K562 (cell line): ENCODE measurements at regions not wholly inside any gene's neighbourhood (a gene's known extent, or its start where the extent isn't known, plus 50 kb on each side); places are given as distances from the start of the nearest gene placed in this dataset.

Experiments used
- CBFA2T2 ChIP-seq: fragments of 450-650 bp; conservative IDR thresholded peaks from 2 replicates; pipeline ENCODE4 v1.6.1; 2017; ENCODE audit warnings: mild to moderate bottlenecking
- CBFA2T3 ChIP-seq: fragments of 450-650 bp; IDR thresholded peaks from 2 replicates; pipeline ENCODE4 v1.6.1; 2017
- CHD4 ChIP-seq: fragments of 200-600 bp; sonication (generic); IDR thresholded peaks from 3 replicates; pipeline ENCODE4 v1.6.1; 2012; ENCODE audit warnings: low read depth, mild to moderate bottlenecking, mixed read lengths, low read length, inconsistent platforms; ENCODE audit not compliant: insufficient read depth, insufficient replicate concordance, poor library complexity, severe bottlenecking
- CREB1 ChIP-seq, 2 experiments: sonication (generic) in 1 of 2; formaldehyde crosslinking in 1 of 2; IDR thresholded peaks; 2 replicates each; pipeline versions ENCODE4 v1.6.1 to v1.8.0; 2012 to 2022; ENCODE audit warnings: inconsistent platforms in 1 of 2, mild to moderate bottlenecking in 1 of 2, missing genetic modification reagents in 1 of 2, moderate library complexity in 1 of 2
- DMBX1 ChIP-seq: fragments of 250-450 bp; sonication (Bioruptor Pico); IDR thresholded peaks from 2 replicates; pipeline ENCODE4 v1.8.0; 2022; ENCODE audit warnings: inconsistent platforms, mild to moderate bottlenecking, moderate library complexity, borderline replicate concordance
- EP400 ChIP-seq: fragments of 450-650 bp; IDR thresholded peaks from 2 replicates; pipeline ENCODE4 v1.6.1; 2017; ENCODE audit warnings: antibody characterized with exemption, mild to moderate bottlenecking, moderate library complexity
- FOXJ2 ChIP-seq: fragments of 200-800 bp; sonication (Bioruptor generic); IDR thresholded peaks from 2 replicates; pipeline ENCODE4 v1.6.1; 2016; ENCODE audit warnings: missing genetic modification characterization, missing compliant biosample characterization
- MNT ChIP-seq, 2 experiments: fragments of 450-650 bp; conservative IDR thresholded peaks; 2 replicates each; pipeline ENCODE4 v1.6.1; 2017; ENCODE audit warnings: mild to moderate bottlenecking in 2 of 2, moderate library complexity in 2 of 2
- NR2F6 ChIP-seq: fragments of 450-650 bp; formaldehyde crosslinking; IDR thresholded peaks from 2 replicates; pipeline ENCODE4 v1.4.0; 2020; ENCODE audit warnings: mild to moderate bottlenecking
- TBL1XR1 ChIP-seq, 2 experiments: IDR thresholded peaks; 2 replicates each; pipeline ENCODE4 v1.6.1; 2012; ENCODE audit warnings: improper control_type of control experiment in 2 of 2, low read length in 2 of 2, mild to moderate bottlenecking in 1 of 2
- TCF7 ChIP-seq: sonication (generic); IDR thresholded peaks from 2 replicates; pipeline ENCODE4 v1.6.1; 2016; ENCODE audit warnings: antibody characterized with exemption, borderline replicate concordance
- VEZF1 ChIP-seq: fragments of 200-800 bp; sonication (Bioruptor generic); IDR thresholded peaks from 2 replicates; pipeline ENCODE4 v1.6.1; 2017; ENCODE audit warnings: missing genetic modification characterization, missing compliant biosample characterization
- XRCC5 ChIP-seq: fragments of 200-400 bp; formaldehyde crosslinking; IDR thresholded peaks from 2 replicates; pipeline ENCODE4 v1.6.1; 2017; ENCODE audit warnings: low read depth, mild to moderate bottlenecking, low read length
- TF ChIP-seq, protein P1 (sequence below), 2 experiments: fragments of 450-650 bp; IDR thresholded peaks; 2 replicates each; pipeline ENCODE4 v1.6.1; 2016; ENCODE audit warnings: mild to moderate bottlenecking in 2 of 2, borderline replicate concordance in 1 of 2, low read depth in 1 of 2, moderate library complexity in 1 of 2

DNA sequence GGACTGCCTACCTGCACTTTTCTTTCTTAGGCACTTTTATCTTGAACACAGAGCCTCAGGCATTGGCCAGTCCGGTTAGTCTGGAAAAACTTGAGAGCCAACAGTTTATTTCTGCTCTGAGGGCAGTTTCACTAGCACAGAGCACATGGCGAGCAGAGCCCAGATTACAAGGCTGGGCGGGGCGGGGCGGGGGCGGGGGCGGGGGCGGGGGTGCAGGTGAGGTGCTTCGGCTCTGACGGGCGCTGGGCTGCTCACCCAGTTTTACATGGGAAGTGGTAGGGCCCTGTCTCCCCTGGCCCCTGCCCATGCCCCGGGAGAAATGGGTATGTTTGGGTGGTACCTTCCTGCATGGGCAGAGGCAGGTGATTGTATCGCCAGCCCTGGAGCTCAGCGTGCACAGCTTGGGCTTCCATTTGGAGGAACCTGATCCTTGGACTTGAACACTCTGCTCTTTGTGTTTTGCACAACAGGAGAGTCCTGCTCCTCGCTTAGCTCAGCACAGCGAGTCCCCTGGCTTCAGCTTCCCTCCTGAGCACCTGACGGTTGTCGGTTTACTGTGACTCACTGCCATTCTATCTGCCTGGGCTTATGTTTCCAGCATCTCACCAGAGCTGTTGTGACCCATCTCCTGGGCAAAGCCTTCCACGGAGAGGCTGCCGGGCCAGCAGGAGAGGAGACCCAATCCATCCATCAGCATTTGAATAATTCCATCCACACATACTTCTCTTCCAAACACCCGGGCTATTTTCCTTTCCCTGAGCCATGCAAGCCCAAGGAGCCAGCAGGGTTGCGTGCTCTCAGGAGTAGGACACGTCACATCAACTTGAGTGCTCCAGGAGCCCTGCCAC, 108.5 kb downstream of the ARF6 start (continued):
- TF ChIP-seq NR2F6 (CRISPR knock-in tag), result no peak
- no peak for TF ChIP-seq CREB1 (IDR thresholded peaks at IDR 0.05)
- TF ChIP-seq CREB1 (CRISPR knock-in tag; IDR thresholded peaks at IDR 0.05), result no peak
- TF ChIP-seq MNT (conservative IDR thresholded peaks at IDR 0.05), result peak in 1 of 2 experiments; percentile 50; a peak in 1 of 4 replicates
- TF ChIP-seq TCF7, result no peak
- TF ChIP-seq VEZF1 (CRISPR knock-in tag), result peak; percentile 80
- no peak for TF ChIP-seq DMBX1
- no peak for TF ChIP-seq CBFA2T2
- TF ChIP-seq EP400, result peak; percentile 33; the same call in 1 of the 2 replicates
- TF ChIP-seq, protein P1, sequence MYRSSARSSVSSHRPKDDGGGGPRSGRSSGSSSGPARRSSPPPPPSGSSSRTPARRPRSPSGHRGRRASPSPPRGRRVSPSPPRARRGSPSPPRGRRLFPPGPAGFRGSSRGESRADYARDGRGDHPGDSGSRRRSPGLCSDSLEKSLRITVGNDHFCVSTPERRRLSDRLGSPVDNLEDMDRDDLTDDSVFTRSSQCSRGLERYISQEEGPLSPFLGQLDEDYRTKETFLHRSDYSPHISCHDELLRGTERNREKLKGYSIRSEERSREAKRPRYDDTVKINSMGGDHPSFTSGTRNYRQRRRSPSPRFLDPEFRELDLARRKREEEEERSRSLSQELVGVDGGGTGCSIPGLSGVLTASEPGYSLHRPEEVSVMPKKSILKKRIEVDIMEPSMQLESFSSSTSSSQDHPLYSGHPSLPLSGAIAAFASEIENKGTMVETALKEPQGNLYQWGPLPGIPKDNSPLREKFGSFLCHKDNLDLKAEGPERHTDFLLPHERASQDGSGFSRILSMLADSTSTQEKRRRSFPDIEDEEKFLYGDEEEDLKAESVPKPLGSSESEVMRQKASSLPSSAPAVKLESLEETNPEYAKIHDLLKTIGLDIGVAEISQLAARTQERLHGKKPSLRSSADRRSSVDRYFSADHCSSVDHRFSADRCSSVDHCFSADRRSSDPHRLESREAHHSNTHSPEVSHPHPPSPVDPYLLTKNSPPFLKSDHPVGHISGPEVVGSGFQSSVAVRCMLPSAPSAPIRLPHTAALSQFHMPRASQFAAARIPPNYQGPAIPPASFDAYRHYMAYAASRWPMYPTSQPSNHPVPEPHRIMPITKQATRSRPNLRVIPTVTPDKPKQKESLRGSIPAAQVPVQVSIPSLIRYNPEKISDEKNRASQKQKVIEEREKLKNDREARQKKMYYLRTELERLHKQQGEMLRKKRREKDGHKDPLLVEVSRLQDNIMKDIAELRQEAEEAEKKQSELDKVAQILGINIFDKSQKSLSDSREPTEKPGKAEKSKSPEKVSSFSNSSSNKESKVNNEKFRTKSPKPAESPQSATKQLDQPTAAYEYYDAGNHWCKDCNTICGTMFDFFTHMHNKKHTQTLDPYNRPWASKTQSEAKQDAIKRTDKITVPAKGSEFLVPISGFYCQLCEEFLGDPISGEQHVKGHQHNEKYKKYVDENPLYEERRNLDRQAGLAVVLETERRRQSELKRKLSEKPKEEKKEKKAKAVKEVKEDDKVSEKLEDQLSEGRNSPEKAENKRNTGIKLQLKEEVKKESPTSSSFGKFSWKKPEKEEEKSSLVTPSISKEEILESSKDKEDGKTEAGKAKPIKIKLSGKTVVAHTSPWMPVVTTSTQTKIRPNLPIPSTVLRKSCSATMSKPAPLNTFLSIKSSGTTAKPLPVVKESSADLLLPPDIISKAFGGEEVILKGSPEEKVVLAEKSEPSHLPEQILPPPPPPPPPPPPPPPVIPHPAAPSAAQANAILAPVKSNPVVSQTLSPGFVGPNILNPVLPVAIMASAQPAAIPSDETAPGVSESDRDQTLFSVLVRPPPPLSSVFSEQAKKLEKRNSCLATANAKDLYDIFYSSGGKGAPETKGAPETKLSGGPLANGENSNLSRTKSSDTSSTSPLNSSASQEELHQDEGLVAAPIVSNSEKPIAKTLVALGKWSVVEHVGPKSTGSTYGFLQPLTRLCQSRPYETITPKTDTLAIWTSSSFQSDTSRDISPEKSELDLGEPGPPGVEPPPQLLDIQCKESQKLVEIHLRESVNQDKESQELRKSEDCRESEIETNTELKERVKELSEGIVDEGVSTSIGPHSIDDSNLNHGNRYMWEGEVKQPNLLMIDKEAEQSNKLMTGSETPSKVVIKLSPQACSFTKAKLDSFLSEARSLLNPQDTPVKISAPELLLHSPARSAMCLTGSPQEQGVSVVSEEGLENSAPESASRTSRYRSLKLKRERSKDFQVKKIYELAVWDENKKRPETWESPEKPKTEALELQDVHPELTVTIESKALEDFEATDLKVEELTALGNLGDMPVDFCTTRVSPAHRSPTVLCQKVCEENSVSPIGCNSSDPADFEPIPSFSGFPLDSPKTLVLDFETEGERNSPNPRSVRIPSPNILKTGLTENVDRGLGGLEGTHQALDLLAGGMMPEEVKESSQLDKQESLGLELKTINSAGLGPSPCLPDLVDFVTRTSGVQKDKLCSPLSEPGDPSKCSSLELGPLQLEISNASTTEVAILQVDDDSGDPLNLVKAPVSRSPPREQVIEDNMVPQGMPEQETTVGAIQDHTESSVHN (IDR thresholded peaks at IDR 0.05; ENCODE audit: borderline replicate concordance in 1 of 2, low read depth in 1 of 2), result no peak
- no peak for TF ChIP-seq FOXJ2 (tag)
- no peak for TF ChIP-seq CHD4
- 0 out of 2 replicates have a peak, but pooled peaks have one; percentile 5 for TF ChIP-seq CBFA2T3
- TF ChIP-seq TBL1XR1 (IDR thresholded peaks at IDR 0.05; ENCODE audit: low read length in 2 of 2), result 0 out of 4 replicates have a peak, but pooled peaks of 1 of the 2 experiments have one; percentile 18
- no peak for TF ChIP-seq XRCC5
